HG03378 (cell line): ENCODE measurements at regions not wholly inside any gene's neighbourhood (a gene's known extent, or its start where the extent isn't known, plus 50 kb on each side); places are given as distances from the start of the nearest gene placed in this dataset.

Experiments used
- ATAC-seq: cut with Tn5 transposase; IDR thresholded peaks from one replicate; pipeline ENCODE4 v1.9.1; 2021; ENCODE audit warnings: mild to moderate bottlenecking, moderate library complexity; ENCODE audit not compliant: unreplicated experiment

GRCh38 chr7:45975847-45976484 is 54.9 kb upstream of the IGFBP3 start:
- no peak for ATAC-seq

GRCh38 chr7:45975367-45975766 is 54.3 kb upstream of the IGFBP3 start:
- no peak for ATAC-seq

- no peak for ATAC-seq
Observed at GRCh38 chr7:45974540-45975360, 53.7 kb upstream of the IGFBP3 start.

DNA sequence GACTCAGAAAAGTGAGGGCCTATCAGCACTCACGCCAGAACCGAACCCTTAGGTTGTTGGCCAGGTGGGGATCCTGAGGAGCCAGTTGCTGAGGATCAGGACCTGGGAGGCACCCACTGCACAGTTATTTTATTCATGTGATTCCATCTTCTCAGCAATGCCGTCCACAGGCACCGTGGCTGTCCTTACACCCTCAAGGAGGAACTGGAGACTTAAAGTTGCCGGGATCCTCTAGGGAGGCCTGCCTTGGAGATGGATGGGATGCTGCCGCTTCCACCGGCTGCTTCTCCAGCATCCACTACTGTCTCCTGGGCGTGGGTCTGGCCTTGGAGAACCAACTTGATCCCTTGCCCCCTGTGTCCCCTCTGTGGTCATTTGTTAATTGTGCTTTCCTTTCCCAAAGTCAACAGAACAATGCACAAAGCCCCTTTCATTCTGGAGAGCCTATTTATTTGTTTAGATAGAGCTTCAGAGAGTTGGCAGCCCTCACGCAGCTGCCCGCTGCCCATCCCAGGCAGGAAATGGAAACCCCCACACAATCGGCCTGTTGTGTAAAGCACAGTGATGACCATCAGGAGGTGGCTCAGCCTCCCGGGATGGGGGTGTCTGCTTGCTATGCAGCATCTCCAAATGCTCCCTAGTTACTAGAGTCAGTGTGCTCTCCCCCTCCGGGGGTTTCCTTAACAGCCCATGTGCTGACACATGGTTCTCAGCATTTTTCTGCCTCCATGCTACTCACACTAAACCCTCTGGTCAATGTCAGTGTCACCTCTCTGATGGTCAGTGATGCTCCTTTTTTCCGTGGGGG is 52.9 kb upstream of the IGFBP3 start:
- ATAC-seq, result no peak

DNA sequence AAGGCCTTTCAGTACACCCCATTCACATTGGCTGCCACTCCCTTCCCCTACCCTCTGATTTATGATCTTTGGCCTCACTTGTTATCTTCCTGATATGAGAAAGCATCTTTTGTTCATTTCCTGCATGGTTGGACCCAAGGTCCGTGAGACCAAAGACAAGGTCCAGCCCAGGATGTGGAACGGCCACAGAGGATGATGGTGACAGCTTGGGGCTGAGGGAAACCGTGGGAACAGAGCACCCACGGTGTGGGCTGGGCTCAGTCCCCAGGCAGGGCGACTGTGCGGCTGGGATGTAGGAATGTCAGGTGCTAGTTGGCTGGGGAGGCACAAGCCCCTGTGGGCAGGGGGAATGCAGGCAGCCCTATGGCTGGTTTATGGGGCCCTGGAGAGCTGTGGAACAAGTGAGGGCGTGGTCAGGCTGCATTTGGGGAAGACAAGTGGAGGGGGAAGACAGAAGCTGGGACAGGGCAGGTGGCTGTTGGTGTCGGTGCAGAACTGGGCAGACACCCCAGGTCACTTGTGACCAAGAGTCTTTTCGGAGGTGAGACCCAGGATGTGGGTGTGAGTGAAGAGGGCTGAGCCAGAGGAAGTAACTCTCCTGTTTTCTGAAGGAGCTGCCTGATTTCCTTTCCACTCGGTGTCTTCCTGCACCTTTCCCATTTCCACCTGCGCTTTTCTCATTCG is 51.7 kb upstream of the IGFBP3 start:
- no peak for ATAC-seq

DNA sequence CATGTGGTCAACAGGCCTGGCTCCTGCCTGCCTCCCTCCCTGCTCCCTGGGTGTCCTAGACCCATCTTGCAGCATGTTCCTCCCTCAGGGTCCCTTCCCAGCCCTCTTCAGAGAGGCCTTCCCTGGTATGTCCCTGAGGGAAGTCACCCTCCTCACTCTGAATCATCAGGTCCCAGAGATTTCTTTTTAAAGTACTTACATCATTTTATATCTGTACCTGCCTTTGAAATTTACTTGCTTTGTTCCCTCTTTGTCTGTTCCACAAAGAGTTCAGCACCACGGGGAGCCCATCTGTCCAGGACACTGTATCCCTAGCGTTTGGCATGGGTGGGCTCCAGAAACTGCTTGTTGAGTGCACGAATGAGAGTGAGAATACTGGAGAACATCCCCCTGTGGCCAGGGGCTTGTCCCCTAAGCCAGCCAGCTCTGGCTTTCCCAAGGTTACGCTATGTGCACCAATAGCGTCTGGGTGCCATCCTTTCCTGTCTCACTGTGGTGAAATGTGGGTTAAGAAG is 50.6 kb upstream of the IGFBP3 start:
- no peak for ATAC-seq

GRCh38 chr7:45971171-45971570 is 50.1 kb upstream of the IGFBP3 start:
- ATAC-seq, result no peak
